GM23248 (cell line): ENCODE measurements at regions not wholly inside any gene's neighbourhood (a gene's known extent, or its start where the extent isn't known, plus 50 kb on each side); places are given as distances from the start of the nearest gene placed in this dataset.

Source experiments
- DNase-seq: peaks from one replicate; pipeline ENCODE4 v3.0.0-alpha.2; 2015
- H2AFZ ChIP-seq: fragments of 200-600 bp; sonication (generic); 2 replicates; pipeline ENCODE4 v1.6.1; 2016; ENCODE audit warnings: antibody characterized with exemption
- H3F3A ChIP-seq: fragments of 200-600 bp; sonication (generic); 2 replicates; pipeline ENCODE4 v1.6.1; 2016; ENCODE audit warnings: mild to moderate bottlenecking, antibody characterized with exemption, mixed run types; ENCODE audit not compliant: insufficient read depth
- H3K27ac ChIP-seq: fragments of 200-600 bp; sonication (generic); 2 replicates; pipeline ENCODE4 v1.5.1; 2016; ENCODE audit warnings: mild to moderate bottlenecking
- H3K27me3 ChIP-seq: fragments of 200-600 bp; sonication (generic); replicated peaks from 2 replicates; pipeline ENCODE4 v1.6.1; 2016; ENCODE audit warnings: mild to moderate bottlenecking; ENCODE audit not compliant: insufficient read depth
- H3K36me3 ChIP-seq: fragments of 200-600 bp; sonication (generic); 2 replicates; pipeline ENCODE4 v1.6.1; 2016; ENCODE audit warnings: low read depth, mild to moderate bottlenecking
- H3K4me1 ChIP-seq: fragments of 200-600 bp; sonication (generic); 2 replicates; pipeline ENCODE4 v1.6.1; 2016; ENCODE audit warnings: mild to moderate bottlenecking; ENCODE audit not compliant: insufficient read depth
- H3K4me2 ChIP-seq: fragments of 200-600 bp; sonication (generic); one replicate; pipeline ENCODE4 v1.6.1; 2016; ENCODE audit warnings: mild to moderate bottlenecking; ENCODE audit not compliant: unreplicated experiment
- H3K4me3 ChIP-seq: fragments of 200-600 bp; sonication (generic); 2 replicates; pipeline ENCODE4 v1.5.1; 2016; ENCODE audit warnings: mild to moderate bottlenecking
- H3K79me2 ChIP-seq: fragments of 200-600 bp; sonication (generic); 2 replicates; pipeline ENCODE4 v1.6.1; 2016; ENCODE audit warnings: mild to moderate bottlenecking; ENCODE audit not compliant: insufficient read depth
- H3K9ac ChIP-seq: fragments of 200-600 bp; sonication (generic); 2 replicates; pipeline ENCODE4 v1.6.1; 2016; ENCODE audit warnings: mild to moderate bottlenecking
- H3K9me2 ChIP-seq: fragments of 200-600 bp; sonication (generic); 2 replicates; pipeline ENCODE4 v1.6.1; 2016; ENCODE audit warnings: mixed run types, mild to moderate bottlenecking, moderate library complexity; ENCODE audit not compliant: insufficient read depth
- H3K9me3 ChIP-seq: fragments of 200-600 bp; sonication (generic); one replicate; pipeline ENCODE4 v1.6.1; 2017; ENCODE audit warnings: low read depth
- H4K20me1 ChIP-seq: fragments of 200-600 bp; sonication (generic); 2 replicates; pipeline ENCODE4 v1.6.0; 2016; ENCODE audit not compliant: insufficient read depth
- EZH2 ChIP-seq: fragments of 200-600 bp; sonication (generic); IDR thresholded peaks from 2 replicates; pipeline ENCODE4 v1.6.1; 2018; ENCODE audit warnings: antibody characterized with exemption, mild to moderate bottlenecking; ENCODE audit not compliant: insufficient read depth, poor library complexity, severe bottlenecking
- EZH2phosphoT487 ChIP-seq: fragments of 200-600 bp; sonication (generic); IDR thresholded peaks from 2 replicates; pipeline ENCODE4 v1.6.1; 2018; ENCODE audit warnings: antibody characterized with exemption, moderate library complexity, mild to moderate bottlenecking, low read depth; ENCODE audit not compliant: insufficient read depth
- WGBS, 2 experiments: methylation state at CpG; one replicate each; pipeline ENCODE4 v1.1.6; 2015 to 2017; ENCODE audit warnings: low lambda C conversion rate in 2 of 2, low coverage in 1 of 2; ENCODE audit errors: missing lambda C conversion rate in 2 of 2; 5-methylcytosine and 5-hydroxymethylcytosine counted together
- in situ Hi-C: fragments of 300-500 bp; cut with MboI; formaldehyde crosslinking; loops from 2 replicates; pipeline ENCODE4 v1.15.0; 2020

DNA sequence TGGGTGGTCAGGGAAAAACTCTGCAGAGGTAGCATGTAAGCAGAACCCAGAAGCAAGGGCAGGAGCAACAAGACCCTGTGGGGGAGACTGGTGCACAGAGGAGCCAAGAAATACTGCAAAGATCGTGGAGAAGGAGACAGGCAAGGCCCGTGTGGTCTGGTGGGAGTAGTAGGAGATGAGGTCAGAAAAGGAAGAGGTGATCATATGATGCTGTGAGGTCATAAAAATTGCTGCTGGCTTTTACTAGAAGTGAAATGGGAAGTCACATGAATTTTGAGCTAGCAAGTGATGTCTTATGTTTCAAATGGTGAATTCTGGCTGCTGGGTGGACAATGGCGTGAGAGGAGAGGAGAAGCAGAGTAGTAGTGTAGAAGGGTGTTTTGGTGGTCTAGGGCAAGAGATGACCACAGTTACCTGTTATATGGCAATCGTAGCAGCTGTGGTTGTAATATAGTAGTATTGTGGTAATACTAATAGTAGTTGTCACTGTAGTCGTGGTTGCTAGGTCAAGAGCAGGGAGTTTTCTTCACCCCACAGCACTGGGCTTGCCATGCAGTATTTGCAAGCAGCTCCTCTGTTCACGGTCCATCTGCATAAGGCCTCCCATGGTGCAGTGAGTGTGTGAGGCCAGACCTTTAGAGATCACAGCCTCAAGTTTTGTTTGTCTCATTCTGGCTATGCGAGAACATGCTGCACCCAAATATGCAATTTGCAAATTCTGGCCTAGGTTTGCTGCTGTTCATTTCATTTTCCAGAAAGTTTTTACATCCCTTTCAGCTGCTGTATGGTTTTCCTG is 205.0 kb downstream of the TSHZ3 start:
- H3K9me2 ChIP-seq: no peaks in the 10 kb centered on the region
- peaks cover 25% of the 10 kb centered on the region for H3K4me1 ChIP-seq
- H4K20me1 ChIP-seq: no peaks in the 10 kb centered on the region
- WGBS, 2 experiments: 91% methylated on average over 7 of the region's 7 CpGs
- H3K79me2 ChIP-seq: no peaks in the 10 kb centered on the region
- DNase-seq: no peak
- no peaks in the 10 kb centered on the region for H3K36me3 ChIP-seq
- no peak overlapping the region for H2AFZ ChIP-seq
- in situ Hi-C loops: no loop called here
- TF ChIP-seq EZH2phosphoT487 (no peak), EZH2 (no peak)
- H3K4me3 ChIP-seq: no peak overlapping the region
- H3F3A ChIP-seq: peaks cover 18% of the 10 kb centered on the region
- H3K27ac ChIP-seq: no peak overlapping the region
- no peaks in the 10 kb centered on the region for H3K9me3 ChIP-seq
- no peaks in the 10 kb centered on the region for H3K27me3 ChIP-seq
- no peak overlapping the region for H3K4me2 ChIP-seq
- H3K9ac ChIP-seq: no peak overlapping the region

GRCh38 chr19:31141301-31141700 is 207.9 kb downstream of the TSHZ3 start:
- no peak for DNase-seq
- H3K9me2 ChIP-seq: no peaks in the 10 kb centered on the region
- H4K20me1 ChIP-seq: no peaks in the 10 kb centered on the region
- no peak for TF ChIP-seq EZH2phosphoT487
- no peak for TF ChIP-seq EZH2
- H3K36me3 ChIP-seq: no peaks in the 10 kb centered on the region
- H3K27ac ChIP-seq: peak overlapping the region; percentile 92
- H3K79me2 ChIP-seq: no peaks in the 10 kb centered on the region
- in situ Hi-C loops: no loop called here
- peak overlapping the region; percentile 71 for H3K4me2 ChIP-seq
- no peaks in the 10 kb centered on the region for H3K9me3 ChIP-seq
- H3K9ac ChIP-seq: peak overlapping the region; percentile 68
- no peak overlapping the region for H3K4me3 ChIP-seq
- 92 to 100% methylated on average over 3 of the region's 3 CpGs for WGBS, 2 experiments
- H3F3A ChIP-seq: peaks cover 28% of the 10 kb centered on the region
- H2AFZ ChIP-seq: peak overlapping the region; percentile 81
- no peaks in the 10 kb centered on the region for H3K27me3 ChIP-seq
- H3K4me1 ChIP-seq: peaks cover 34% of the 10 kb centered on the region

DNA sequence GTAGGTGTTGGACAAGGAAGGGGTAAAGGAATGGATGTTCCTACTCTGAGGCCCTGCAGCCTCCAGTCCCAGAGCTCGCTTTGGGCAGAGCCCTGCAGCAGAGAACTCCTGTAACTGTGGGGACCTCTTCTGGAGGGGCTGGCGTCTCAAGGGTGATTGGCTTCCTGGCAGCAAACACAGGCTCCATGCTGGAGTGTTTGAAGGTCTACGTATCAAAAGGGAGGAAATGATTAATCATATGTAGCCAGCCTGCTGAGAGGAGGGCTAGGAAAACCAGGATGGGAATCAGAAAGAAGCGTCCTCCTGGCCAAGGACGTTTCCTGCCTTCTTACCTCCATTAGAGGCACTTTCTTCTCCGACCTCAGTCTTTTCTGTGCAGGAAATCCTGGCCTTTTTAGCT is 208.5 kb downstream of the TSHZ3 start:
- 16 to 20% methylated on average over 6 of the region's 6 CpGs for WGBS, 2 experiments
- no peaks in the 10 kb centered on the region for H3K79me2 ChIP-seq
- peaks cover 39% of the 10 kb centered on the region for H3K4me1 ChIP-seq
- TF ChIP-seq EZH2phosphoT487 (no peak), EZH2 (no peak)
- in situ Hi-C loops: no loop called here
- peak; percentile 69 for DNase-seq
- 0 out of 2 replicates have a peak overlapping the region, but pooled peaks have one; percentile 4 for H3K4me3 ChIP-seq
- no peaks in the 10 kb centered on the region for H4K20me1 ChIP-seq
- no peaks in the 10 kb centered on the region for H3K9me2 ChIP-seq
- H3K9me3 ChIP-seq: no peaks in the 10 kb centered on the region
- peaks cover 34% of the 10 kb centered on the region for H3F3A ChIP-seq
- peak overlapping the region; percentile 68 for H3K9ac ChIP-seq
- H3K27ac ChIP-seq: peak overlapping the region; percentile 92
- no peaks in the 10 kb centered on the region for H3K36me3 ChIP-seq
- H3K4me2 ChIP-seq: peak overlapping the region; percentile 71
- no peaks in the 10 kb centered on the region for H3K27me3 ChIP-seq
- H2AFZ ChIP-seq: peak overlapping the region; percentile 81

GRCh38 chr19:31139871-31140505 is 209.2 kb downstream of the TSHZ3 start:
- Histone ChIP-seq H3K27me3 (no peaks in the 10 kb centered on the region), H3K9me3 (no peaks in the 10 kb centered on the region), H3K27ac (peak overlapping the region; percentile 92), H3K79me2 (no peaks in the 10 kb centered on the region), H3K36me3 (no peaks in the 10 kb centered on the region), H3K9ac (peak overlapping the region; percentile 68), H2AFZ (peak overlapping the region; percentile 81; the same call in 1 of the 2 replicates), H3K9me2 (no peaks in the 10 kb centered on the region), H4K20me1 (no peaks in the 10 kb centered on the region), H3K4me1 (peaks cover 47% of the 10 kb centered on the region), H3F3A (peaks cover 41% of the 10 kb centered on the region), H3K4me2 (peak overlapping the region; percentile 71), H3K4me3 (0 out of 2 replicates have a peak overlapping the region, but pooled peaks have one; percentile 4)
- 31 to 35% methylated on average over 9 of the region's 9 CpGs for WGBS, 2 experiments
- in situ Hi-C loops: no loop called here
- DNase-seq: peak; percentile 92
- TF ChIP-seq EZH2 (no peak), EZH2phosphoT487 (no peak)
